GM12878 (cell line): ENCODE measurements at regions not wholly inside any gene's neighbourhood (a gene's known extent, or its start where the extent isn't known, plus 50 kb on each side); places are given as distances from the start of the nearest gene placed in this dataset.

Source experiments
- ATAC-seq: fragments of 200-7000 bp; cut with Tn5 transposase; 3 replicates; pipeline ENCODE4 v1.9.1; 2020; ENCODE audit warnings: mild to moderate bottlenecking, moderate library complexity
- BruUV-seq: library from RNA; stranded (reverse); fragments of 400-500 nt; replicated peaks from 2 replicates; lab custom pipeline; 2021; lab: Mats Ljungman, UMichigan
- CTCF ChIA-PET: fragments of 300-600 bp; sonication (Branson Sonifier 250); formaldehyde crosslinking; extraction: SDS; loops from one replicate; lab custom pipeline; 2021; ENCODE audit warnings: inconsistent platforms; lab: Yijun Ruan, JAX
- POLR2A ChIA-PET: fragments of 350-600 bp; formaldehyde crosslinking; extraction: SDS; loops from one replicate; lab custom pipeline; 2021; ENCODE audit warnings: inconsistent platforms; lab: Charles Lee
- RAD21 ChIA-PET: fragments of 300-600 bp; sonication (Branson Sonifier 250); formaldehyde crosslinking; loops from one replicate; lab custom pipeline; 2023; ENCODE audit warnings: antibody characterized with exemption; ENCODE audit not compliant: unreplicated experiment; lab: Charles Lee
- SMC1A ChIA-PET: fragments of 300-600 bp; sonication (Branson Sonifier 250); formaldehyde crosslinking; loops from one replicate; lab custom pipeline; 2023; ENCODE audit not compliant: unreplicated experiment, uncharacterized antibody; lab: Charles Lee
- DNase-seq: peaks from one replicate; pipeline ENCODE4 v3.0.0-alpha.2; 2011; ENCODE audit warnings: low read depth, low spot score
- FAIRE-seq: peaks from 3 replicates; lab custom pipeline; 2011; peaks lifted over from hg19 to GRCh38; lab: Jason Lieb, UNC
- H2AFZ ChIP-seq: 2 replicates; pipeline ENCODE4 v1.6.0; 2011; ENCODE audit warnings: low read depth, low read length, control low read depth; ENCODE audit not compliant: control insufficient read depth
- H3K27ac ChIP-seq: 2 replicates; pipeline ENCODE4 v1.5.1; 2011; ENCODE audit warnings: control low read depth; ENCODE audit not compliant: control insufficient read depth, insufficient read depth
- H3K27me3 ChIP-seq, 2 experiments: replicated peaks in 1 of 2; 2 replicates each; pipeline versions ENCODE4 v1.6.0 to v1.6.1; 2011; ENCODE audit warnings: low read length in 1 of 2; ENCODE audit not compliant: control insufficient read depth in 2 of 2, insufficient read depth in 2 of 2
- H3K36me3 ChIP-seq, 2 experiments: 2 replicates each; pipeline ENCODE4 v1.5.1; 2011; ENCODE audit warnings: low read length in 1 of 2; ENCODE audit not compliant: control insufficient read depth in 2 of 2, insufficient read depth in 2 of 2
- H3K4me1 ChIP-seq: 2 replicates; pipeline ENCODE4 v1.6.1; 2011; ENCODE audit warnings: mild to moderate bottlenecking, low read length, moderate library complexity, mixed read lengths; ENCODE audit not compliant: control insufficient read depth, insufficient read depth
- H3K4me2 ChIP-seq: 2 replicates; pipeline ENCODE4 v1.6.0; 2011; ENCODE audit warnings: control low read depth; ENCODE audit not compliant: control insufficient read depth, insufficient read depth
- H3K4me3 ChIP-seq: fragments of 200-600 bp; sonication (generic); 2 replicates; pipeline ENCODE4 v1.5.1; 2016
- H3K79me2 ChIP-seq: 2 replicates; pipeline ENCODE4 v1.6.0; 2011; ENCODE audit warnings: low read length; ENCODE audit not compliant: control insufficient read depth, insufficient read depth
- H3K9ac ChIP-seq: 2 replicates; pipeline ENCODE4 v1.8.0; 2011; ENCODE audit warnings: low read length, control low read depth, mixed read lengths; ENCODE audit not compliant: control insufficient read depth, insufficient read depth
- H3K9me3 ChIP-seq: replicated peaks from 3 replicates; pipeline ENCODE4 v1.5.1; 2011; ENCODE audit warnings: mild to moderate bottlenecking, low read length; ENCODE audit not compliant: control insufficient read depth, insufficient read depth
- H4K20me1 ChIP-seq: 2 replicates; pipeline ENCODE4 v1.6.0; 2011; ENCODE audit not compliant: control insufficient read depth, insufficient read depth
- CBFB ChIP-seq: IDR thresholded peaks from 2 replicates; pipeline ENCODE4 v1.6.1; 2016; ENCODE audit warnings: antibody characterized with exemption, low read depth
- CBX3 ChIP-seq: fragments of 200-600 bp; sonication (generic); IDR thresholded peaks from 2 replicates; pipeline ENCODE4 v1.6.1; 2016; ENCODE audit warnings: low read depth, borderline replicate concordance
- GABPA ChIP-seq: IDR thresholded peaks from 2 replicates; pipeline ENCODE4 v1.6.1; 2014; ENCODE audit warnings: antibody characterized with exemption, low read depth, mild to moderate bottlenecking, inconsistent platforms
- NR2C2 ChIP-seq: IDR thresholded peaks from 2 replicates; pipeline ENCODE4 v1.6.1; 2011; ENCODE audit warnings: borderline replicate concordance, low read depth; ENCODE audit not compliant: control insufficient read depth, insufficient read length
- POLR2AphosphoS2 ChIP-seq: IDR thresholded peaks from 2 replicates; pipeline ENCODE4 v1.6.1; 2011; ENCODE audit warnings: low read depth, mild to moderate bottlenecking, low read length, improper control_type of control experiment, moderate library complexity
- RAD21 ChIP-seq: IDR thresholded peaks from 2 replicates; pipeline ENCODE4 v1.6.1; 2011; ENCODE audit warnings: mild to moderate bottlenecking, low read depth, low read length, moderate library complexity; ENCODE audit not compliant: insufficient read depth
- SMAD5 ChIP-seq: IDR thresholded peaks from 2 replicates; pipeline ENCODE4 v1.6.1; 2016; ENCODE audit warnings: antibody characterized with exemption, low read depth
- SMC3 ChIP-seq: IDR thresholded peaks from 2 replicates; pipeline ENCODE4 v1.6.1; 2011; ENCODE audit warnings: low read length, improper control_type of control experiment, borderline replicate concordance
- TCF12 ChIP-seq: IDR thresholded peaks from 2 replicates; pipeline ENCODE4 v1.6.1; 2011; ENCODE audit warnings: low read depth, mild to moderate bottlenecking, low read length
- YY1 ChIP-seq: IDR thresholded peaks from 2 replicates; pipeline ENCODE4 v1.6.1; 2011; ENCODE audit warnings: low read depth, mild to moderate bottlenecking, low read length
- ZNF207 ChIP-seq: fragments of 450-650 bp; IDR thresholded peaks from 2 replicates; pipeline ENCODE4 v1.6.1; 2014; ENCODE audit warnings: antibody characterized with exemption, mild to moderate bottlenecking, borderline replicate concordance
- ZNF274 ChIP-seq: IDR thresholded peaks from one replicate; pipeline ENCODE4 v1.8.0; 2011; ENCODE audit not compliant: insufficient read length, insufficient read depth
- WGBS: methylation state at CpG from one replicate; pipeline ENCODE4 v1.1.6; 2016; ENCODE audit warnings: low lambda C conversion rate; ENCODE audit not compliant: insufficient replicate concordance, insufficient coverage; ENCODE audit errors: missing lambda C conversion rate; 5-methylcytosine and 5-hydroxymethylcytosine counted together
- in situ Hi-C: fragments of 300-500 bp; cut with MboI; formaldehyde crosslinking; loops from 9 replicates; pipeline ENCODE4 v1.14.3; 2018; ENCODE audit warnings: mixed read lengths
- intact Hi-C: fragments of 100-400 bp; cut with micrococcal nuclease; formaldehyde crosslinking; loops from one replicate; pipeline ENCODE4 v1.14.2; 2022; ENCODE audit not compliant: unreplicated experiment
- TF ChIP-seq, protein P1 (sequence below), 3 experiments: IDR thresholded peaks in 2 of 3; conservative IDR thresholded peaks in 1 of 3; 2 replicates each; pipeline ENCODE4 v1.5.1; 2011; ENCODE audit warnings: low read depth in 3 of 3, low read length in 3 of 3, mild to moderate bottlenecking in 3 of 3, control low read depth in 2 of 3, moderate library complexity in 2 of 3, inconsistent platforms in 1 of 3, mixed read lengths in 1 of 3; ENCODE audit not compliant: control insufficient read depth in 2 of 3, insufficient read depth in 1 of 3; ENCODE audit errors: extremely low read depth in 1 of 3
- TF ChIP-seq, protein P2 (sequence below): fragments of 450-650 bp; conservative IDR thresholded peaks from 2 replicates; pipeline ENCODE4 v1.6.1; 2017; ENCODE audit warnings: mild to moderate bottlenecking, moderate library complexity
- TF ChIP-seq, protein P3 (sequence below): fragments of 450-650 bp; IDR thresholded peaks from 2 replicates; pipeline ENCODE4 v1.6.1; 2017; ENCODE audit warnings: borderline replicate concordance
- TF ChIP-seq, protein P4 (sequence below): fragments of 450-650 bp; IDR thresholded peaks from 2 replicates; pipeline ENCODE4 v1.6.1; 2017; ENCODE audit warnings: low read depth, mild to moderate bottlenecking, moderate library complexity

DNA sequence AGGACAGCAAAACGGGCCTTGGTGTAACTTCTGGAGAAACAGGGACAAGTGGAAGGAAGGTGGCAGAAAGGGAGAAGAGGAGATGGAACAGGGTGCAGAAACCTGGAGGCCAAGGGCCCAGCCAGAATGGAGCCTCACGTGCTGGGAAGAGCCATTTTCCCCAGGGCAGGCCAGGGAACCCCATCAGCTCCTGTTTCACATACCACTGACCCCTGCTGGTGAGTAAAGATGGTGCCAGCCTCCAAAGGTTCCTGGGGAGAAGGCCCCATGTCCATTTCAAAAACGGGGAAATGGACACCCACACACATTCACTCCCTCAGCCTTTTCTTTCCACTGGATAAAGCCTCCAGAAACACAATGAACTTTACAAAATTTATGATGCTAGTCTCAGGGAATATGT, 57.6 kb upstream of the JUN start:
- CTCF ChIA-PET: interaction anchor here (1.0 to 2.7 kb wide), 4 partner anchors 10 to 188 kb away, joined by 3 to 16 read pairs (median 3); no protein-coding TSS in a partner anchor
- SMC1A ChIA-PET: interaction anchor here (1.1 to 2.0 kb wide), 3 partner anchors 18 to 100 kb away, joined by 3 to 11 read pairs (median 3); no protein-coding TSS in a partner anchor
- in situ Hi-C loops: no loop called here
- TF ChIP-seq, protein P1, sequence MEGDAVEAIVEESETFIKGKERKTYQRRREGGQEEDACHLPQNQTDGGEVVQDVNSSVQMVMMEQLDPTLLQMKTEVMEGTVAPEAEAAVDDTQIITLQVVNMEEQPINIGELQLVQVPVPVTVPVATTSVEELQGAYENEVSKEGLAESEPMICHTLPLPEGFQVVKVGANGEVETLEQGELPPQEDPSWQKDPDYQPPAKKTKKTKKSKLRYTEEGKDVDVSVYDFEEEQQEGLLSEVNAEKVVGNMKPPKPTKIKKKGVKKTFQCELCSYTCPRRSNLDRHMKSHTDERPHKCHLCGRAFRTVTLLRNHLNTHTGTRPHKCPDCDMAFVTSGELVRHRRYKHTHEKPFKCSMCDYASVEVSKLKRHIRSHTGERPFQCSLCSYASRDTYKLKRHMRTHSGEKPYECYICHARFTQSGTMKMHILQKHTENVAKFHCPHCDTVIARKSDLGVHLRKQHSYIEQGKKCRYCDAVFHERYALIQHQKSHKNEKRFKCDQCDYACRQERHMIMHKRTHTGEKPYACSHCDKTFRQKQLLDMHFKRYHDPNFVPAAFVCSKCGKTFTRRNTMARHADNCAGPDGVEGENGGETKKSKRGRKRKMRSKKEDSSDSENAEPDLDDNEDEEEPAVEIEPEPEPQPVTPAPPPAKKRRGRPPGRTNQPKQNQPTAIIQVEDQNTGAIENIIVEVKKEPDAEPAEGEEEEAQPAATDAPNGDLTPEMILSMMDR (IDR thresholded peaks at IDR 0.05 in 2 of 3, conservative IDR thresholded peaks at IDR 0.05 in 1 of 3; ENCODE audit: control insufficient read depth in 2 of 3, extremely low read depth in 1 of 3, insufficient read depth in 1 of 3, low read depth in 3 of 3, low read length in 3 of 3): peak; percentile 25 to 51 (median 41); a peak in 5 of 6 replicates
- TF ChIP-seq, protein P2, sequence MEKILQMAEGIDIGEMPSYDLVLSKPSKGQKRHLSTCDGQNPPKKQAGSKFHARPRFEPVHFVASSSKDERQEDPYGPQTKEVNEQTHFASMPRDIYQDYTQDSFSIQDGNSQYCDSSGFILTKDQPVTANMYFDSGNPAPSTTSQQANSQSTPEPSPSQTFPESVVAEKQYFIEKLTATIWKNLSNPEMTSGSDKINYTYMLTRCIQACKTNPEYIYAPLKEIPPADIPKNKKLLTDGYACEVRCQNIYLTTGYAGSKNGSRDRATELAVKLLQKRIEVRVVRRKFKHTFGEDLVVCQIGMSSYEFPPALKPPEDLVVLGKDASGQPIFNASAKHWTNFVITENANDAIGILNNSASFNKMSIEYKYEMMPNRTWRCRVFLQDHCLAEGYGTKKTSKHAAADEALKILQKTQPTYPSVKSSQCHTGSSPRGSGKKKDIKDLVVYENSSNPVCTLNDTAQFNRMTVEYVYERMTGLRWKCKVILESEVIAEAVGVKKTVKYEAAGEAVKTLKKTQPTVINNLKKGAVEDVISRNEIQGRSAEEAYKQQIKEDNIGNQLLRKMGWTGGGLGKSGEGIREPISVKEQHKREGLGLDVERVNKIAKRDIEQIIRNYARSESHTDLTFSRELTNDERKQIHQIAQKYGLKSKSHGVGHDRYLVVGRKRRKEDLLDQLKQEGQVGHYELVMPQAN: no peak
- TF ChIP-seq GABPA (no peak), ZNF274 (no peak), RAD21 (peak; percentile 45; the same call in 1 of the 2 replicates), TCF12 (no peak), POLR2AphosphoS2 (no peak), SMC3 (peak; percentile 35), CBFB (no peak), ZNF207 (no peak), YY1 (0 out of 2 replicates have a peak, but pooled peaks have one; percentile 27), NR2C2 (no peak), SMAD5 (no peak), CBX3 (no peak)
- TF ChIP-seq, protein P3, sequence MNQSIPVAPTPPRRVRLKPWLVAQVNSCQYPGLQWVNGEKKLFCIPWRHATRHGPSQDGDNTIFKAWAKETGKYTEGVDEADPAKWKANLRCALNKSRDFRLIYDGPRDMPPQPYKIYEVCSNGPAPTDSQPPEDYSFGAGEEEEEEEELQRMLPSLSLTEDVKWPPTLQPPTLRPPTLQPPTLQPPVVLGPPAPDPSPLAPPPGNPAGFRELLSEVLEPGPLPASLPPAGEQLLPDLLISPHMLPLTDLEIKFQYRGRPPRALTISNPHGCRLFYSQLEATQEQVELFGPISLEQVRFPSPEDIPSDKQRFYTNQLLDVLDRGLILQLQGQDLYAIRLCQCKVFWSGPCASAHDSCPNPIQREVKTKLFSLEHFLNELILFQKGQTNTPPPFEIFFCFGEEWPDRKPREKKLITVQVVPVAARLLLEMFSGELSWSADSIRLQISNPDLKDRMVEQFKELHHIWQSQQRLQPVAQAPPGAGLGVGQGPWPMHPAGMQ: no peak
- TF ChIP-seq, protein P4, sequence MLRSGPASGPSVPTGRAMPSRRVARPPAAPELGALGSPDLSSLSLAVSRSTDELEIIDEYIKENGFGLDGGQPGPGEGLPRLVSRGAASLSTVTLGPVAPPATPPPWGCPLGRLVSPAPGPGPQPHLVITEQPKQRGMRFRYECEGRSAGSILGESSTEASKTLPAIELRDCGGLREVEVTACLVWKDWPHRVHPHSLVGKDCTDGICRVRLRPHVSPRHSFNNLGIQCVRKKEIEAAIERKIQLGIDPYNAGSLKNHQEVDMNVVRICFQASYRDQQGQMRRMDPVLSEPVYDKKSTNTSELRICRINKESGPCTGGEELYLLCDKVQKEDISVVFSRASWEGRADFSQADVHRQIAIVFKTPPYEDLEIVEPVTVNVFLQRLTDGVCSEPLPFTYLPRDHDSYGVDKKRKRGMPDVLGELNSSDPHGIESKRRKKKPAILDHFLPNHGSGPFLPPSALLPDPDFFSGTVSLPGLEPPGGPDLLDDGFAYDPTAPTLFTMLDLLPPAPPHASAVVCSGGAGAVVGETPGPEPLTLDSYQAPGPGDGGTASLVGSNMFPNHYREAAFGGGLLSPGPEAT: no peak

More for the DNA sequence above, 57.6 kb upstream of the JUN start:
- Histone ChIP-seq H3K36me3 (no peaks in the 10 kb centered on the region), H3K27ac (no peak overlapping the region), H3K4me3 (no peak overlapping the region), H3K79me2 (no peaks in the 10 kb centered on the region), H2AFZ (no peak overlapping the region), H3K4me2 (no peak overlapping the region), H3K9me3 (no peaks in the 10 kb centered on the region), H3K9ac (no peak overlapping the region), H3K27me3 (no peaks in the 10 kb centered on the region), H4K20me1 (no peaks in the 10 kb centered on the region), H3K4me1 (no peaks in the 10 kb centered on the region)
- FAIRE-seq (no peak), ATAC-seq (peak; percentile 58), DNase-seq (no peak)
- ChIA-PET POLR2A (no interaction called here), RAD21 (no interaction called here)
- no TSS peak for BruUV-seq
- intact Hi-C loops: no loop called here
- WGBS: 42% methylated on average over 3 of the region's 3 CpGs
